ENCODE measurements at regions not wholly inside any gene's neighbourhood (a gene's known extent, or its start where the extent isn't known, plus 50 kb on each side); places are given as distances from the start of the nearest gene placed in this dataset.

DNA sequence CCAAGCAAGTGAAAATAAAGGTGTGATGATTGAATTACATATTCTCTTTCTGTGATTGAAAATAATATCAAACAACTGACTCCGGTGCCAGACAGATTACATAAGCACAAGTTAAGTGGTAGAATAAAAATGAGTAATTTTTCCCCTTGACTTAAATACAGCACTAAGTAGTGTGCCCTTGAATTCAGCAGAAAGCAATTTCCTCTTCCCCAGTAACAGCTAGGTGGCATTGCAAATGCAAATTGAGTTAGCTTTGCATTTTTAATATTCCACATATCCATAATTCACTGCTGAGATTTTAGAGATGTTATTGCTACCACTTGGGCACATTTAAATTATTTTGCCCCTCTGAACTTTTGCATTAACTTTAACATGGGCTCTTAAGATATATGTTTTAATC is 89.8 kb upstream of the NPVF start:
- TF ChIP-seq CTCF (conservative IDR thresholded peaks at IDR 0.05 in 1 of 2, IDR thresholded peaks at IDR 0.05 in 1 of 2; ENCODE audit: low read depth in 1 of 2, low read length in 2 of 2) (no peak), EZH2 (IDR thresholded peaks at IDR 0.05; ENCODE audit: low read length, missing control alignments) (no peak)
